ENCODE measurements at regions not wholly inside any gene's neighbourhood (a gene's known extent, or its start where the extent isn't known, plus 50 kb on each side); places are given as distances from the start of the nearest gene placed in this dataset.

- H3K27ac ChIP-seq (ENCODE audit: extremely low read depth, low read depth, low read length), result no peak overlapping the region
- no peaks in the 10 kb centered on the region for H3K36me3 ChIP-seq (ENCODE audit: control insufficient read depth in 2 of 2, insufficient read depth in 1 of 2, low read length in 2 of 2)
- CTCF ChIA-PET, result interaction anchor here (2.3 kb wide), 1 partner anchor 10 kb away, joined by 14 read pairs; no protein-coding TSS in a partner anchor
- POLR2A ChIA-PET, result no interaction called here
- no peaks in the 10 kb centered on the region for H3K9me3 ChIP-seq (ENCODE audit: control insufficient read depth, insufficient read depth, low read depth, low read length)
- no peak for TF ChIP-seq ZNF366 (tag by site-specific recombination; conservative IDR thresholded peaks at IDR 0.05)
- no peak for TF ChIP-seq HIC1 (tag by site-specific recombination; IDR thresholded peaks at IDR 0.05)
- TF ChIP-seq OVOL3 (tag by site-specific recombination; IDR thresholded peaks at IDR 0.05), result no peak
- TF ChIP-seq ZNF350 (tag by site-specific recombination; IDR thresholded peaks at IDR 0.05), result no peak
- no peak for TF ChIP-seq OSR2 (tag by site-specific recombination; IDR thresholded peaks at IDR 0.05)
- H3K4me1 ChIP-seq (ENCODE audit: control insufficient read depth, insufficient read depth, low read length), result no peaks in the 10 kb centered on the region
- H3K4me3 ChIP-seq (ENCODE audit: low read depth, low read length), result no peak overlapping the region
Observed at GRCh38 chr1:166489356-166489669, 322.5 kb upstream of the FAM78B start.

GRCh38 chr1:166489670-166490436 is 323.1 kb upstream of the FAM78B start:
- ChIA-PET POLR2A (no interaction called here), CTCF (interaction anchor here (2.3 kb wide), 1 partner anchor 10 kb away, joined by 14 read pairs; no protein-coding TSS in a partner anchor)
- Histone ChIP-seq H3K4me3 (ENCODE audit: low read depth, low read length) (no peak overlapping the region), H3K36me3 (ENCODE audit: control insufficient read depth in 2 of 2, insufficient read depth in 1 of 2, low read length in 2 of 2) (no peaks in the 10 kb centered on the region), H3K4me1 (ENCODE audit: control insufficient read depth, insufficient read depth, low read length) (no peaks in the 10 kb centered on the region), H3K9me3 (ENCODE audit: control insufficient read depth, insufficient read depth, low read depth, low read length) (no peaks in the 10 kb centered on the region), H3K27ac (ENCODE audit: extremely low read depth, low read depth, low read length) (no peak overlapping the region)
- TF ChIP-seq ZNF76 (tag by site-specific recombination; IDR thresholded peaks at IDR 0.05; ENCODE audit: borderline replicate concordance, low read depth) (no peak), ZBTB48 (tag by site-specific recombination; IDR thresholded peaks at IDR 0.05) (0 out of 2 replicates have a peak, but pooled peaks have one; percentile 26)
- TF ChIP-seq, protein P1, sequence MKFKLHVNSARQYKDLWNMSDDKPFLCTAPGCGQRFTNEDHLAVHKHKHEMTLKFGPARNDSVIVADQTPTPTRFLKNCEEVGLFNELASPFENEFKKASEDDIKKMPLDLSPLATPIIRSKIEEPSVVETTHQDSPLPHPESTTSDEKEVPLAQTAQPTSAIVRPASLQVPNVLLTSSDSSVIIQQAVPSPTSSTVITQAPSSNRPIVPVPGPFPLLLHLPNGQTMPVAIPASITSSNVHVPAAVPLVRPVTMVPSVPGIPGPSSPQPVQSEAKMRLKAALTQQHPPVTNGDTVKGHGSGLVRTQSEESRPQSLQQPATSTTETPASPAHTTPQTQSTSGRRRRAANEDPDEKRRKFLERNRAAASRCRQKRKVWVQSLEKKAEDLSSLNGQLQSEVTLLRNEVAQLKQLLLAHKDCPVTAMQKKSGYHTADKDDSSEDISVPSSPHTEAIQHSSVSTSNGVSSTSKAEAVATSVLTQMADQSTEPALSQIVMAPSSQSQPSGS (tag by site-specific recombination; IDR thresholded peaks at IDR 0.05; ENCODE audit: low read depth), result 0 out of 2 replicates have a peak, but pooled peaks have one; percentile 11

DNA sequence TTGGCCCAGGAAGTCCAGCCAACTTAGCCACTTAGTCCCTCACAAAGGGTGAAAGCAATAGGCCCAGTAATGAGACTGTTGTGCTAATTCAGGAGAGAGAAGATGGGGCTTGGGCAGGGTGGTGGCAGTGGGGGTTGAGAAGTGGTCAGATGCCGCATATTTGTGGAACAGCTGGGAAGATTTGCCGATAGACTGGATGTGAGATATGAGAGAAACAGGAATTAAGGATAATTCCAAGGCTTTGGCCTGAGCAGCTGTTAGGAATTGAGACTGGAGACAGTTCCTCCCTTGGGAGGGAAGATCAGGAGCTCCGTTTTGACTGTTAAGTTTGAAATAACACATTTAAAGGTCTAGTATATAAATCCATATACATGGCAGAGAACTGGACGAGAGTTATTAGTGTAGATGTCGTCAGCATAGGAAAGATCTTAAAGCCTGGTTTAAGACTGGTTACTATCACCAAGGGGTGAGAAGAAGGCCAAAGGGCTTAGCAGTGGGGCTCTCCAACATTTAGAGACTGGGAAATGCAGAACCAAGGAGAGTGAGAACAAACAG is 323.7 kb upstream of the FAM78B start:
- H3K4me1 ChIP-seq (ENCODE audit: control insufficient read depth, insufficient read depth, low read length), result no peaks in the 10 kb centered on the region
- H3K27ac ChIP-seq (ENCODE audit: extremely low read depth, low read depth, low read length), result no peak overlapping the region
- CTCF ChIA-PET, result interaction anchor here (2.3 kb wide), 1 partner anchor 11 kb away, joined by 14 read pairs; no protein-coding TSS in a partner anchor
- H3K4me3 ChIP-seq (ENCODE audit: low read depth, low read length), result no peak overlapping the region
- POLR2A ChIA-PET, result no interaction called here
- no peaks in the 10 kb centered on the region for H3K36me3 ChIP-seq (ENCODE audit: control insufficient read depth in 2 of 2, insufficient read depth in 1 of 2, low read length in 2 of 2)
- TF ChIP-seq BCL11A (tag by site-specific recombination; IDR thresholded peaks at IDR 0.05; ENCODE audit: low read depth), result no peak
- TF ChIP-seq ZNF518A (tag by site-specific recombination; conservative IDR thresholded peaks at IDR 0.05; ENCODE audit: low read depth), result no peak
- no peak for TF ChIP-seq ZNF16 (tag by site-specific recombination; IDR thresholded peaks at IDR 0.05; ENCODE audit: low read depth)
- no peak for TF ChIP-seq ZNF549 (tag by site-specific recombination; IDR thresholded peaks at IDR 0.05)
- TF ChIP-seq GFI1B (tag by site-specific recombination; IDR thresholded peaks at IDR 0.05), result no peak
- TF ChIP-seq ZNF19 (tag by site-specific recombination; IDR thresholded peaks at IDR 0.05; ENCODE audit: low read depth), result no peak
- TF ChIP-seq SP2 (tag by site-specific recombination; IDR thresholded peaks at IDR 0.05), result no peak
- H3K9me3 ChIP-seq (ENCODE audit: control insufficient read depth, insufficient read depth, low read depth, low read length), result no peaks in the 10 kb centered on the region
